SHP77 treated with DMSO at 0.1 percent for 48 hours (cell line): ENCODE measurements at regions not wholly inside any gene's neighbourhood (a gene's known extent, or its start where the extent isn't known, plus 50 kb on each side); places are given as distances from the start of the nearest gene placed in this dataset.
A peak's percentile ranks its signal among the peaks of the same experiment; 100 is the strongest.

Experiments used
- DNase-seq: peaks from one replicate; lab custom pipeline; 2025; lab: John Stamatoyannopoulos, UW

DNA sequence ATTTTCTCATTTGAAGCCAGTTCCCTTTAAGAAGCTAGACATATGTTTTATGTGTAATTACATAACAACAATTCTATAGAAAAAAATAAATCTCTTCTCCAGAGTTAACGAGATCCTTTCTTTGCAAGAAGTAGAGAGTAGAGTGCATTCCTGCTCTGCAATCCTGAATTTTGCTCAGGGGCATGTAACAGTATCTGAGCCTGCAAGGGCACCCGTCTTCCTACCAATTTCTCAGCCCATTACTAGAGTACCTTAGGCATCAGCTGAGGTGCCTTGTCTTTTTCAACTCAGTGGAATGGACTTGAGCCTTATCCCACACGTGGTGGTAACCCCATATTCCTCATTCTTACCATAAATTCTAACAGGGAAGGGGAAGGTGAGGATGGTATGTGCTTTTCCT is 205.9 kb downstream of the IKZF2 start:
- no peak for DNase-seq

DNA sequence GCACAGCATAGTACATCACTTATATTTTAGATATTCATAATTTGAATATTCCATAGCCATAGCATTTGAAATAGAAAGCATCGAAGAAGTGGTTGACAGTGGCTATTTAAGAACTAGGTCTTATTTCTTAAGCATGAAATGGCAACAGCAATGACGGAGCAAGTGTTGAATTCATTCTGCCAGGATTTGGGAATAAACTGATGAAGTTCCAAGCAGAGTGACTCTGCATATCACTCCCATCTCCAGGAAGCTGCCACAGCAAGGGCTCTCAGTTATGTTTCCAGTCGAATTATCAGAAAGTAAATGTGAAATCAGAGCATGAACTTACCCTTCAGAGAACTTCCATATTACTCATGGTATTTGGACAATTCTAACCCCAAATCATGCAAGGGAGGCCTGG is 208.1 kb downstream of the IKZF2 start:
- DNase-seq: no peak

DNA sequence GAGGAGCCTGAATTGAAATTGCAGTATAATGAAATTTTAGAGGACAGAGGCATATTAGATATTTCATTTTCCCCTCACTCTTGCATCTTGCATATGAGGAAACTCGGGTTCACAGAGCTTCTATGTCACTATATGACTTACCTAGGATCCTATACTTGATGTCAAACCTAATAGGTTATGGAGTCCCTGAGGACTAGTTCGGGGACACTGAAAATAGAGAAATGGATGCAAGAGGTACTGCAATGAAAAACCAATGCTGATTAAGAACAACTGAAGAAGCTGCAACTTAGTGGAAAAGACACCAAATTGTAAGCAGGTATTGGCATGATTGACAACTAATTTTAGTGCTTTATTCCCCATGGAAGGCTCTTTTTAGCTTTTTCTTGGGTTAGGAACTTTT is 210.1 kb downstream of the IKZF2 start:
- DNase-seq: no peak

DNA sequence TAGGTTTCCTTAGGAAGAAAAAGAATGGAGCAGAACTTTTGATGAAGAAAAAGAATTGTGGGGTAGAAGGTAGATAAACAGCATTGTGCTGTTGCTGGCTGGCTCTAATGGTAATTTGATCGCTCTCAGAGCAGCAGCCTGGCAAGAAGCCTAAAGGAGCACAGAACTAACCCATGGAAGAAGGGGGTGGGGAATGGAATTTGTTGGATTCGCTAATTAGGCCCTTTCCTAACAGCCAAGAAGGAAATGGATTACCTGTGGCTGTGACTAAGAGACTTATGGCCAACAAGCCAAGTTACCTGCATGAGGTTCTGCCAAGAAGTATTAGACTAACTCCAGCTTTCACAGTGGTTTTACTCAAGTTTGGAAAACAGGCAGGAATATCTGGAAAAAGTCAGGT is 210.6 kb downstream of the IKZF2 start:
- peak; percentile 74 for DNase-seq

- peak; percentile 95 for DNase-seq
Measured at GRCh38 chr2:212939777-212940531, 211.5 kb downstream of the IKZF2 start.

DNA sequence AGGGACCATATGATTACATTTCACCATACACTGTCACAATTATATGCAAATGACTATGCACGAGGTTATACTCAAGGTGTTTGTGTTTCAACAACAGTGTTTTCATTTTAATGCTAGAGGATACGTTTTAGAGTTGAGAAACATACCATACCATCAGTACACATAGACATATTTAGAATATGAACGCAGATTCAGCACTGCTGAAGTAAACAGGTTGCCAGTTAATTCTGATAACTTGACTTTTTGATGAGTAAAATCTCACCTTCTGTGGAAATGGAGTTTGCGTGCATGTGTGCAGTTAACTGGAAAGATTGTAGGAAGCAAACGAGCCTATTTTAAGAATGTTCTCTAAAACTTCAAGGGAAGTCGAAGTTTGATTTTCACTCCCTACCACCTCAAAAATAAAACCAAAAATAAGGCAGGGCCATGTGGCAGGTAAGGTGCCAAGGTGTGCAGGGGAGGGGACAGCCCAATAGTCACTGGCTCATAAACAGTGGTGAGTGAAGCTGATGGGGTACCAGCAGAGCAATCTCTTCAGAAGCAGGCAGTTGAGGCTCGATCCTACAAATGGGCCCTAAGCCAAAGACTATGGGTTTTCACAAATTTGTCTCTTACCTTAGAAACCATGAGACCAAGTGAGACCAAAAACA is 213.1 kb downstream of the IKZF2 start:
- no peak for DNase-seq

DNA sequence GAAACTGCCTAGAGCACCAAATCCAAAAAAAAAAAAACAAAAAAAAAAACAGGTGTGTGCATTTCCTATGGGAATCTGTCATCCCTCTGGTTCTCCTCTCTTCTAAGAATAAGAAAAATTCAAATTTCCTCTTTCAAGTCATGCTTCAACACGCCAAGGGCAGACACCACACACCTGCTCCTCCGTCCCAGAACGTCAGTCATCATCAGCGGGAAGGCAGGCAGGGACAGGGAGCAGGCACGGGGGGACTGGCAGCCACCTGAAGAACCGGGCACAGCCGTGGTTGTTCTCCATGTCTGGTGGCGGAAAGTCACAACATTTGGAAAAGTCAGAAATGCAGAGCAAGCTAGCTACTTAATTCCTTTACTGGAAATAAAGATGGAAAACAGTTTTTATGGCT is 214.8 kb downstream of the IKZF2 start:
- DNase-seq: no peak

GRCh38 chr2:212935752-212936151 is 215.7 kb downstream of the IKZF2 start:
- DNase-seq: no peak

GRCh38 chr2:212931271-212931670 is 220.1 kb downstream of the IKZF2 start:
- DNase-seq: no peak

DNA sequence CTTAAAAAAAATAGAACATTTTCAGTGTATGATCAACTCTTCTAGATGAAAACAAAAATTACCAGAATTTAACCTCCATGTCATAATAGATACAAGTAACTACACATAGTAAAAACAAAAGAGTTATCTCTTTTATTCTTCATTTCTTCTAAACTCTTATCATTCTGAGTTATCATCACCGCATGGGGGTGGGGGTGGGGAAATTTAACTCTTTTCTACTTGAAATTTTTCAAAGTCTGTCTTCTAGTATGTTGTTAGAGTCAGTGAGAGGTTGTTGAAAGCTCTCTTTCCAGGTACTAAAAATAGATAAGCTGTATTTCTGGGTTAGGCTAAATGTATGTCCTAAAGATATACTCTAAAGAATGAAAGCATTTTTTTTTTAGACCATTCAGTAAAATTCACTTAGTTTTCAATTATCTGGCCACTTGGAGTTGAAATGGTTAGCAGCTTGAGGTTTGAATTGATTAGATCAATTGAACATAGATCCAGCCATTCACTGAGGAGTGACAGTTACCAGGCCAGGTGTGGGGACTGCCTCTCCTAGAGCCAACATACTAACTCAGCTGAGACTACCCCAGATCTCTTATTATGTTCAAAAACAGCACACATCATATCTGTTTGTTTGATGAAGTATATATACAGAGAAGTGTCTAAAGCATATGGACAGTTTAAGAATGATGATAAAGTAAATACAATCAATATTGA is 220.7 kb downstream of the IKZF2 start:
- DNase-seq: no peak

DNA sequence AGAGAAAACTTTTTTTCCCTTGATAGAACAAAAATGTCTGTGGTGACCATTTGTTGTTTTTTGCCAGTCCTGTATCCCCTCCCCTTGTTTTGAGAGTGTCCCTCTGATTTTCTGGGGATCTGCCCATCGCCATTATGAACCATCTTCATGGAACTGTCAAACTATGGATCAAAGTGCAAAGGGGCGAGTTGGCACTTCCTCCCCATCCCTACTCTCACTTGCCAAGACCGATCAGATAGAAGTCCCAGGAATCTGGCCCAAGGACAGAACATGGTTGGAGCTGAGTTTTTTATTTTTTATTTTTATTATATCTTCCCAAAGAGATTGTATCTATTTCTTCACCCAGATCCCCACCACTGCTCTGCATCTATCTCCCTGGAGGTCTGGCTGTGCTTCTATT is 221.4 kb downstream of the IKZF2 start:
- no peak for DNase-seq

DNA sequence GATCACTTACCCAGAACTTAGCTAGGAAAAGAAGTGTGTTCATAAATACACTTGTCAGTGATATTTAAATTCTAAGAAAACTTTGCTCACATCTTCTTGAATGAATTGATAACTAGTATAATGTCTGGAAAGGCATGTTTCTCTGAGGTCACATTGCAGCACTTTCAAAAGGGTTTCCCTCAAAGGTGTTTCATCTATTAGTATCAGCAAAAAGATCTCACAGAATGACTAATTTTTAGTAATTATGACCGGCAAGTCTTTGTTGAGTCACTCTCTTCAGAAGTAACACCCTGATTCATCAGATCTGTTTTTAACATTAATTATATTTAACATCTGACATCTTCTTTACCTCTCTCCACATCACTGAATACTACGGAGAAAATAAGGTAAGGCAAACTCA is 222.3 kb downstream of the IKZF2 start:
- DNase-seq: no peak

- DNase-seq: no peak
Measured at GRCh38 chr2:212928681-212929080, 222.7 kb downstream of the IKZF2 start.

DNA sequence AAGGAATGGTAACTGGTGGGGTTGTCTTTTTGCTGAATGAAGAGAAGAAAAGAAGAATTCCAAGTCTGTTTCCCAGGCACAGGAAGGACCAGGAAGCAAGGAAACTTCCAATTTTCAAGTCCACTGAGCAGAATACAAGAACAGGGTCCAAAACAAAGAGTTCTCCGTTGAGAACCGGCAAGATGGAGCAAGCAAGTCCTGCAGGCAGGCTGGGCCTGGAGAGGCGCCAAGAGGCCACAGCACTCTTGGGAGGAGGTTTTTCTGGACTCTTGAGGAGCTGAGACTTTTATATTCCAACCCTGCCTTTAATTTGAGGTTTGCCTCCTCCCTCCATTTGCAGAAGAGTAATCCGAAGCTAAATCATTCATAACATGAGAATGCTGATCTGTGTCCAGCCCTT is 224.5 kb downstream of the IKZF2 start:
- no peak for DNase-seq

- DNase-seq: no peak
Measured at GRCh38 chr2:212923393-212923792, 228.0 kb downstream of the IKZF2 start.

- DNase-seq: no peak
Measured at GRCh38 chr2:212922701-212923100, 228.7 kb downstream of the IKZF2 start.

- DNase-seq: no peak
Measured at GRCh38 chr2:212921711-212922110, 229.7 kb downstream of the IKZF2 start.

DNA sequence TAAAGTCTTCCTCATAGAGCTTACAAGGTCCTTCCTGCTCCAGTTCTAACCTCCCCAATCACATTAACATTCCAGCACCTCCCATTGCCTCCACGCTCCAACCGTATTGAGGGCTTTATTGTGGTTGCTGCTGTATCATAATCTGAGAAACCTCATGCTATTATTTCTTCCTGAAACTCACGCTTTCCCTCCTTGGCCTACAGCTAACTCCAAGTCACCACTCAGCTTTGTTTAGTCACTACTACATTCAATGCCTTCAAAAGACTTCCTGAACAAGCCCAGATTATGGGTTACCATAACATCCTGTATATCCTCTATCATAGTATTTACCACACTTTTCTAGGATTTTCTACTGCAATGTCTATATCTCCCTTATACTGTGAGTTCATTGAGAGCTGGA is 230.4 kb downstream of the IKZF2 start:
- no peak for DNase-seq

GRCh38 chr2:212919238-212919637 is 232.2 kb downstream of the IKZF2 start:
- no peak for DNase-seq

- no peak for DNase-seq
Measured at GRCh38 chr2:212918336-212918735, 233.1 kb downstream of the IKZF2 start.

DNA sequence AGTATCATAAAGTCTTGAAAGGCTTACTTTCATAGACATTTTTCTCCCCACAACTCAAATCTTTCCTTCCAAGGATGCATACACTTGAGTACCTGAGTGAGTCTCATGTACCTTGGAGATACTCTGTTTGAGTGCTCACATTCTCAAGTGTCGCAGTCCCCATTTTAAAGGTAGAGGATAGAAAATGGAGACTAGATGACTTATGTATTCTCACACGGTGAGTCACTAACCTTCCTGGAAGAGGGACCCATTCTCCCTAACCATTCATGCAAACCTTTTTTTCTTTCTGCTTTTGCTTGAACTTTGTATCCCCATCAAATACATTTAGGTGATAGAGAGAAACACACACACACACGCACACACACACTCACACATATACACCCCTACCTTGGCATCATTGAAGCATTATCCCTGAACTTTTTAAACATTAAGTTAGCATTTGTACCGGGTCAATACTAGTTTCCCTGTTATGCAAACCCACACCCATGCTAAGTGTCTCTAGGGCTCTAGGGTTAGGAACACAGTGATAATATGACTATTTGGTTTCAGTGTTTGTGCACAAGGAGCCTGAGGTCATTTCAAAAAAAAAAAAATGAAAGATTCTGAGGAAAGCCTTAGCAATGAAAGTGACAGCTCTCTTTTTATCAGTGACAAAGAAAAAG is 236.2 kb downstream of the IKZF2 start:
- no peak for DNase-seq

GRCh38 chr2:212914392-212914791 is 237.0 kb downstream of the IKZF2 start:
- no peak for DNase-seq
